Activated B cell treated with CpG ODN at 0.5 μM for 24 hours (primary cell): ENCODE measurements at regions not wholly inside any gene's neighbourhood (a gene's known extent, or its start where the extent isn't known, plus 50 kb on each side); places are given as distances from the start of the nearest gene placed in this dataset.

ENCODE experiments used
- ATAC-seq: fragments of 200-7000 bp; cut with Tn5 transposase; one replicate; pipeline ENCODE4 v1.10.0; 2021; ENCODE audit warnings: low read depth, mild to moderate bottlenecking, moderate library complexity
- CTCF ChIA-PET: fragments of 350-600 bp; sonication (Branson Sonifier 250); formaldehyde crosslinking; loops from one replicate; lab custom pipeline; 2021; ENCODE audit warnings: antibody characterized with exemption; lab: Charles Lee
- POLR2A ChIA-PET: fragments of 350-600 bp; sonication (Branson Sonifier 250); formaldehyde crosslinking; loops from one replicate; lab custom pipeline; 2021; ENCODE audit warnings: antibody characterized with exemption; lab: Charles Lee
- DNase-seq: peaks from one replicate; pipeline ENCODE4 v3.0.0; 2022
- H3K27ac Mint-ChIP-seq: one replicate; pipeline ENCODE4 v1.8.0; 2020; ENCODE audit warnings: mixed read lengths
- H3K27me3 Mint-ChIP-seq: one replicate; pipeline ENCODE4 v1.8.0; 2021; ENCODE audit warnings: mixed read lengths
- H3K36me3 Mint-ChIP-seq: one replicate; pipeline ENCODE4 v1.8.0; 2021; ENCODE audit warnings: low read depth, mixed read lengths
- H3K4me1 Mint-ChIP-seq: one replicate; pipeline ENCODE4 v1.8.0; 2021; ENCODE audit warnings: mixed read lengths
- H3K4me3 Mint-ChIP-seq: one replicate; pipeline ENCODE4 v1.8.0; 2020; ENCODE audit warnings: mild to moderate bottlenecking, mixed read lengths
- H3K9me3 Mint-ChIP-seq: one replicate; pipeline ENCODE4 v1.8.0; 2020; ENCODE audit warnings: mixed read lengths
- intact Hi-C: fragments of 100-400 bp; cut with micrococcal nuclease; formaldehyde crosslinking; loops from one replicate; pipeline ENCODE4 v1.15.1; 2024
- TF ChIP-seq, protein P1 (sequence below): fragments of 200-600 bp; IDR thresholded peaks from one replicate; pipeline ENCODE4 v1.8.0; 2022; ENCODE audit warnings: antibody characterized with exemption, mild to moderate bottlenecking

DNA sequence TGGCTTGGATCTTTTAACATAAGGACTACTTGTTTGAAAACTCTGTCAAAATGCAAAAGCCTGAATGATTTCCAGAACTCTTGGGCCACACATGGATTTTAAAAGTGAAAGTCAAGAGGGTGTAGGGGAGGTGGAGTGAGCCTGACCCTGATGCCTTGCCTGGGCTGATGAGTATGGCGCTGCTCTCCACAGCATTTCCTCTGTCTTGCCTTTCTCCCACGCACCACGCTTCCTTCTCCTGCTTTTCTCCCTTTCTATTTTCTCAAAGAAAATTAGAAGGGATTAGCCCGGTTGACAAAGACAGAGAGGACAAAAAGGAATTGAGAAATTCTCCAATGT lies 207.0 kb upstream of the CCDC68 start:
- no peak overlapping the region for H3K4me3 Mint-ChIP-seq
- TF ChIP-seq, protein P1, sequence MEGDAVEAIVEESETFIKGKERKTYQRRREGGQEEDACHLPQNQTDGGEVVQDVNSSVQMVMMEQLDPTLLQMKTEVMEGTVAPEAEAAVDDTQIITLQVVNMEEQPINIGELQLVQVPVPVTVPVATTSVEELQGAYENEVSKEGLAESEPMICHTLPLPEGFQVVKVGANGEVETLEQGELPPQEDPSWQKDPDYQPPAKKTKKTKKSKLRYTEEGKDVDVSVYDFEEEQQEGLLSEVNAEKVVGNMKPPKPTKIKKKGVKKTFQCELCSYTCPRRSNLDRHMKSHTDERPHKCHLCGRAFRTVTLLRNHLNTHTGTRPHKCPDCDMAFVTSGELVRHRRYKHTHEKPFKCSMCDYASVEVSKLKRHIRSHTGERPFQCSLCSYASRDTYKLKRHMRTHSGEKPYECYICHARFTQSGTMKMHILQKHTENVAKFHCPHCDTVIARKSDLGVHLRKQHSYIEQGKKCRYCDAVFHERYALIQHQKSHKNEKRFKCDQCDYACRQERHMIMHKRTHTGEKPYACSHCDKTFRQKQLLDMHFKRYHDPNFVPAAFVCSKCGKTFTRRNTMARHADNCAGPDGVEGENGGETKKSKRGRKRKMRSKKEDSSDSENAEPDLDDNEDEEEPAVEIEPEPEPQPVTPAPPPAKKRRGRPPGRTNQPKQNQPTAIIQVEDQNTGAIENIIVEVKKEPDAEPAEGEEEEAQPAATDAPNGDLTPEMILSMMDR: no peak
- no peak for ATAC-seq
- CTCF ChIA-PET: no interaction called here
- H3K27me3 Mint-ChIP-seq: no peaks in the 10 kb centered on the region
- DNase-seq: no peak
- POLR2A ChIA-PET: no interaction called here
- H3K27ac Mint-ChIP-seq: no peak overlapping the region
- no peaks in the 10 kb centered on the region for H3K36me3 Mint-ChIP-seq
- H3K9me3 Mint-ChIP-seq: peaks cover 20% of the 10 kb centered on the region
- no peaks in the 10 kb centered on the region for H3K4me1 Mint-ChIP-seq
- intact Hi-C loops: no loop called here

DNA sequence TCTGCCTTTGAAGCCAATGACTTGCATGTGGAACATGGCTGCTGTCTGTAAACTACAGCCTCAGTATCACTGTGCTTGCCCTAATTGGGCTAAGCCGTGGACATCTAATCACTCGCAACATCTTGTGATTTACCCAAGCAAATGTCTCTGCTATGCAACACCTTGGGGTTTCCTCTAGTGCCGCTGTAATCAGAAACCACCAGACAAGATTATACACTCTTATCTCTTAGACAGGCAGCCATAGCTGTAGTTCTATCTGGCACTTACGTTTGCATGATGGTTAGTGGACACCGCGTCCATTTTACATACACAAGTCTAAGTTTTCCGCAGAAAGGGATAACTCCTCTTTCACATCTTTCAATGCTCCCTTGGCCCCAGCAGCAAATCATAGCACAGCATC lies 204.3 kb upstream of the CCDC68 start:
- ChIA-PET CTCF (no interaction called here), POLR2A (no interaction called here)
- TF ChIP-seq, protein P1: no peak
- H3K4me1 Mint-ChIP-seq: no peaks in the 10 kb centered on the region
- H3K27me3 Mint-ChIP-seq: no peaks in the 10 kb centered on the region
- H3K4me3 Mint-ChIP-seq: no peak overlapping the region
- no peak for ATAC-seq
- no peaks in the 10 kb centered on the region for H3K36me3 Mint-ChIP-seq
- H3K27ac Mint-ChIP-seq: no peak overlapping the region
- intact Hi-C loops: no loop called here
- H3K9me3 Mint-ChIP-seq: peaks cover 10% of the 10 kb centered on the region
- DNase-seq: no peak

DNA sequence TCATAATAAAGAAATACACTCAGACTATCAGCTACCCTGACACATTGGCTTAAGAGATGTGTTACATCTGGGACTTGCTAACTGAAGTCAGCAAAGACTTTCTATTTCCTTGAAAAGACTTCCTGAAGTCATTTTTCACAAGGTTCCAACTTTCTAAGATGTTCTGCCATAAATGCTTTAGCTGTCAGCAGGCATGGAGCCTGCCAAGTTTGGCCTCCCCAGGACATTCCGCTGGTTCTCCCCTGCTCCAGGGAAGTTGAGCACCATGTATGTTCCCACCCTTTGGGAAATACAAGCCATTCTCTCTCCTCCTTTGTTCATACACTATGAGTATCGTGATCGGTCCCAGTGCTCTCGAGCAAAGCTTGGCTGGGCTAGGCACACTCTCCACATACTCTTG lies 202.7 kb upstream of the CCDC68 start:
- Mint-ChIP-seq H3K27ac (no peak overlapping the region), H3K4me3 (no peak overlapping the region), H3K9me3 (no peaks in the 10 kb centered on the region), H3K36me3 (no peaks in the 10 kb centered on the region), H3K4me1 (peaks cover 2% of the 10 kb centered on the region), H3K27me3 (no peaks in the 10 kb centered on the region)
- no peak for DNase-seq
- no peak for ATAC-seq
- ChIA-PET CTCF (no interaction called here), POLR2A (no interaction called here)
- intact Hi-C loops: no loop called here
- TF ChIP-seq, protein P1: no peak

- POLR2A ChIA-PET: no interaction called here
- TF ChIP-seq, protein P1: no peak
- H3K4me1 Mint-ChIP-seq: peaks cover 2% of the 10 kb centered on the region
- ATAC-seq (no peak), DNase-seq (no peak)
- no peak overlapping the region for H3K4me3 Mint-ChIP-seq
- H3K27me3 Mint-ChIP-seq: no peaks in the 10 kb centered on the region
- H3K27ac Mint-ChIP-seq: no peak overlapping the region
- intact Hi-C loops: no loop called here
- no peaks in the 10 kb centered on the region for H3K36me3 Mint-ChIP-seq
- H3K9me3 Mint-ChIP-seq: no peaks in the 10 kb centered on the region
- CTCF ChIA-PET: no interaction called here
Measured at GRCh38 chr18:55159027-55159426, 199.8 kb upstream of the CCDC68 start.

DNA sequence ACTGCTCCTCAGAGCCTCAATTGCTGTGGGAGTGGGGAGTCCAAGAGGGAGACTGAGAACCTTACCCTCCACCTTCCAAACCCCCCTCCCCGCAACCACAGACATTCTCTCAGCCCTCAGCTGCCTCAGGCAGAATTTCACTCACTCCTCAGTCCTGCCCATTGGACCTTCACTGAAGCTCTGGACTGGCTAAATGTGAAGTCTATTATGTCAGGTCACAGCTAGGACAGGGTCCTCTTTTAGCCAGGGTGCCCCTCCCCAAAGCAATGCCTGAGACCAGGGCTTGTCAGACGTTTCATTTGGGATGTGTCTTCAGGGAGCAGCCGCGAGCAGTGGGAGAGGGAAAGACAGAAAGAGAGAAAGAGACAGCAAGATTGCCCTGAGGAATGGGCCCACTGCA lies 199.3 kb upstream of the CCDC68 start:
- ATAC-seq: no peak
- no peak for DNase-seq
- H3K36me3 Mint-ChIP-seq: no peaks in the 10 kb centered on the region
- intact Hi-C loops: no loop called here
- H3K9me3 Mint-ChIP-seq: no peaks in the 10 kb centered on the region
- H3K27ac Mint-ChIP-seq: no peak overlapping the region
- H3K4me3 Mint-ChIP-seq: no peak overlapping the region
- no peaks in the 10 kb centered on the region for H3K27me3 Mint-ChIP-seq
- peaks cover 2% of the 10 kb centered on the region for H3K4me1 Mint-ChIP-seq
- ChIA-PET CTCF (no interaction called here), POLR2A (no interaction called here)
- TF ChIP-seq, protein P1: no peak
